GM21723 (cell line): ENCODE measurements at regions not wholly inside any gene's neighbourhood (a gene's known extent, or its start where the extent isn't known, plus 50 kb on each side); places are given as distances from the start of the nearest gene placed in this dataset.

Source experiments
- ATAC-seq: cut with Tn5 transposase; IDR thresholded peaks from one replicate; pipeline ENCODE4 v1.9.1; 2021; ENCODE audit warnings: mild to moderate bottlenecking, moderate library complexity; ENCODE audit not compliant: unreplicated experiment

- ATAC-seq: no peak
Observed at GRCh38 chr16:85334718-85335583, 222.7 kb upstream of the CIBAR2 start.

DNA sequence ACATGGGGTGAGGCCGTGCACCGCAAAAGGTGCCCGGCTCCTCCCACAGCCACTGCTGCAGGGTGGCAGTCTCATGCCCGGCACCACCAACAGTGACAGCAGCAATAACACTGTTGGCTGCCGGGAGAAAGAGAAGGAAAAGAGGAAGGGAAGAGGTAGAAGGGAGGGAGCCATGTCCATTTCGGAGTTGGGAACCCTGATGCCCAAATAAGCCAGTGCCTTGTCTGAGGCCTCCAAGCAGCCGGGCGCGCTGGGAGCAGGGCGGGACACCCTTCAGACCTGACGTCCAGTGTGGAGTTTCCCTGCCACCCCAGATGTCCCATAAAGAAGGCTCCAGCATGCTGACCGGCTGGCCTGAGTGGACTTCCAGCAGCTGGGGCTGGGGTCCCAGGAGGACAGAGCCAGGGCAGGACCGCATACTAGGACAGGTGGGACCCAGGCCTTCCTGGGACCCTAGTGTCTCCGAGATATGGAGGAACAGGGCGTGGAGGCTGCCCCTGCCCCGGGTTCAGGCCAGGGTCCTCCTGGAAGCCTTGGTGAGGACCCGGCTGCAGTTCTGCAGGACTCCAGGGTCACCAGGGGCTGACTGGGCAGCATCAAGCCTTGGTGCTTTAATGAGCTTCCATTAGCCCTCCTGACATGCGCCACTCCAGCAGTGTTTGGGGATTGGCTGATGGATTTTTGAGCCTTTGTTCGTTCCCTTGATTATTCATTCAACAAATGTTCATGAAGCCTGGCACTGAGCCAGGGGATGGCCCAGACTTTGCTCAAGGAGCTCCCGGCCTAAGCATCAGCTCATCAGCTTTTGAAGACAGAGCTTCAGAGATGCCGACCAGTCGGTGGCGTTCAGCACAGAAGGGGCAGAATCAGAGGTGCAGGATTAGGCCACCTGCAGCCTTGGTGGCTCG is 223.6 kb upstream of the CIBAR2 start:
- ATAC-seq: no peak

- ATAC-seq: no peak
Observed at GRCh38 chr16:85337910-85338637, 225.8 kb upstream of the CIBAR2 start.

GRCh38 chr16:85338638-85338982 is 226.3 kb upstream of the CIBAR2 start:
- no peak for ATAC-seq

DNA sequence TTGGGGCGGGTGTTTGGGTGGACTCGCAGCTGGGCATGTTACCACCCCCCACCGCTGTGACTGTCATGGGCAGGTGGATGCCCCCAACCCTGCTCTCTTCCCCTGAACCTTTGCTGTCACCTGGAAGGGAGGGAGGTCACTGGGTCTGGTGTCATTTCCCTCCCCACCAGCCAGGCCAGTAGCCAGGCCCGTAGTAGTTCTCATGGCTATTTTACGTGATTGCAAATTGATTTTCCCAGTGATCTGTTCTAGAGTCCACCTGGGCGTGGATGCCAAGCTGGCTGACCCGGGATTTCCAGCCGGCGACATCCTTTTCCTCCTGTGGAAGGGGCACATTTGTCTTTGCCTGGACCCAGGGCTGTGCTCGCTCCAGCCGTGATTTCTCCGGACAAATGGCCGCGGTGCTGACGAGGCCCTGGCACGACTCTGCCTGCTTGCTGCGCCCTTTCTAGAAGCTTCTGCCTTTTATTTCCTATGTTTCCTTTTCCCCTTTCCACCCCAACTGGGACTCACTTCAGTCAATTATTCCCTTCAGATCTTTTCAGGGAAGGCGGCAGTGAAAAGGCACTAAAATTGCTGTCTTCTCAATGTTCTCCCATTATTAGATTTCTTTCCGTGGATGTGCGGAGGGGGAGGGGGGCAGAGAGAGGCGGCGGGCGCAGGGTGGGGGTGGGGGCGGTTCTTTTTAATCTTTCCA is 226.9 kb upstream of the CIBAR2 start:
- no peak for ATAC-seq

DNA sequence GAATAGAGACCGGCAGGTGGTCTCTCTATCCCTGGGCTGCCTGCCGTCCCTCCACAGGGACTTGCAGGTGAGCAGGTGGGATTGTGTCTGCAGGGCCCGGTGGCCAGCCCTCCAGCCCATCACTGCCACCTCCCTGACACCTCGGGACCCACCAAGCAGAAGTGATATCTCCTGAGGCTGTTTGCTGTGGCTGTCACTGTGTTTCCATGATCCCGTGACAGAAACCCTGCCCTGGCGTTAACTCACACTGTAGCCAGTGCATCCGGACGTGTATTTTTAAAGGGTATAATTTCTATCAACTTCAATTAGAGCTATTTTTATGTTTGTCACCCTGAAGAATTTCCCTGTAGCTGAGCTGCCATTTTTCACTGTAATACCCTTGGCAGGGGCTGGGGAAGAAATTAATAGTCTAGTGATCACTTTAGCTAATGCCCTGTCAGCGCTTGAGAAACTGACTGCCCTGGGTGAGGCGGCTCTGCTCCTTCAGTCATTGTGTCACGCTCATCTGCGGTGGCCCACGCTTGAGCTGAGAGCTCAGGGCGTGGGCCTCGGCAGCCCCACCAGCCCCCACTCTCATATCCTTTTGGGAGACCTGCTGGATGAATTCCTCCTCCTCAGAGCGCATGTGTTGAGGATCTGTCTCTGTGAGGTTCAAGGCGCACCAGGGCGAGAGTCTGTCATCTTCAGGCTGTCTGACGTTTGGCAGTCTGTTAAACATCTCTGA is 229.9 kb upstream of the CIBAR2 start:
- ATAC-seq: no peak

DNA sequence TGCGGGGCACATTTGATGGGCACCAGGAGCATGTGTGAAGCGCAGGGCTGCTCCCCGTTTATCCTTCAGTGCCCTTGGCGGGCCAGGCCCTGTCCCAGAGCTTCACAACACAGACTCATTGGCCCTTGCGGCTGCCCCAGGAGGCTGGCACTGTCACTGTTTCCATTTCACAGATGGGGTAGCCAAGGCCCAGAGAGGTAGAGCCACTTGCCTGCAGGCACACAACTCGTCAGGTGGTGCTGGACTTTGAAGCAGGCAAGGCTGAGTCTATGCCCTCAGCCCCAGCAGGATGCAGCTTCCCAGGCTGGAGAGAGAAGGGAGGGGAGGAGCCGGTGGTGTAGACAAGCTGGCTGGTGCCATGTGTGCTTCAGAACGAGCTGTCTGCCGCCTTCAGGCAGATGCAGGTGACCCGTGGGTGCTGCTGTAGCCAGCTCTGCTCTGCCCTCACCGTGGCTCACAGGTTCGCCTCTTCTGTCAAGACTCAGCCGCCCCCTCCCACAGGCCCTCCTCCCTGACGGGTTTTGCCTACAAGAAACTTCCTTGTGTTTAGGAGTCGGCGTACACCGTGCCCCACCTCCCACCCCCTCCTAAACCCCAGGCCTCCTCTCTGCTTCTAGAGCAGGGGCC is 232.3 kb upstream of the CIBAR2 start:
- no peak for ATAC-seq

DNA sequence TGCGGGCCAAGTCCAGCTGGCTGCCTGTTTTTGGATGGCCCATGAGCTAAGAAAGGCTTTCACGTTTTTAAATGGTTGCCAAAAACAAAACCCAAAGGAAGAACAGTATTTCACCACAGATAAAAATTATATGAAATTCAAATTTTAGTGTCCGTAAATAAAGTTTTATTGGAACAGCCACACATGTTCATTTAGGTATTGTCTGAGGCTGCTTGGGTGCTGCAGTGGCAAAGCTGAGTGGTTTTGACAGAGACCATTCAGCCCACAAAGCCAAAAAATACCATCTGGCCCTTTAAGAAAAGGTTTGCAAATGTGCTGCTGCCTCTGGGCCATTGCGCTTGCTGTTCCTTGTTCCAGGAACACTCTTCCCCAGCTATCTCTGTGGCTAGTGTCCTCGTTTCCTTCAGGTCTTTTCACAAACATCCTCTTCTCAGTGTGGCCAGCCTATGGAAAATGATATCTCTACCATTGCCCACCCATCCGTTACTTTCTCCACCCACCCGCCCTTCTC is 232.9 kb upstream of the CIBAR2 start:
- ATAC-seq: no peak

DNA sequence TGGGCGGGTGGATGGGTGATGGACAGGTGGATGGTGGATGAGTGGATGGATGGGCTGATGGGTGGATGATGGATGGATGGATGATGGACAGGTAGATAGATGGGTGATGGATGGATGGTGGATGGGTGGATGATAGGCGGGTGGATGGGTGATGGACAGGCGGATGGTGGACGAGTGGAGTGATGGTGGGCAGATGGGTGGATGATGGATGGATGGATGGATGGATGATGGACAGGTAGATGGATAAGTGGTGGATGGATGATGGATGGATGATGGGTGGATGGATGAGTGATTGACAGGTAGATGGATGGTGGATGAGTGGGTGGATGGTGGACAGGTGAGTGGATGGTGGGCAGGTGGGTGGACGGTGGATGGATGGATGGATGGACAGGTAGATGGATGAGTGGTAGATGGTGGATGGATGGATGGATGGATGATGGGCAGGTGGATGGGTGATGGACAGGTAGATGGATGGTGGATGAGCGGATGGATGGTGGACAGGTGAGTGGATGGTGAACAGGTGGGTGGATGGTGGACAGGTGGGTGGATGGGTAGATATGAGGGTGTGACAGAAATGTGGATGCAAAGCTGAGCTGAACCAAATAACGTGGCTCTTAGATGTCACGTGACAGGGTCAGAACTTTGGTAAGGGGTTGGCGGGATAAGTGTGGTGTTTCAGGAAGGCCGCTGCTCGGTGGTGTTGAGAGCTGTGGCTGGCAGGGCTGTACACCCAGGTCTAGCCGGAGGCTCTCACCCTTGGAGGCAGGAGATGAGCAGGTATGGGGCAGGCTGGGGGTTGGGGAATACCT is 234.3 kb upstream of the CIBAR2 start:
- no peak for ATAC-seq

DNA sequence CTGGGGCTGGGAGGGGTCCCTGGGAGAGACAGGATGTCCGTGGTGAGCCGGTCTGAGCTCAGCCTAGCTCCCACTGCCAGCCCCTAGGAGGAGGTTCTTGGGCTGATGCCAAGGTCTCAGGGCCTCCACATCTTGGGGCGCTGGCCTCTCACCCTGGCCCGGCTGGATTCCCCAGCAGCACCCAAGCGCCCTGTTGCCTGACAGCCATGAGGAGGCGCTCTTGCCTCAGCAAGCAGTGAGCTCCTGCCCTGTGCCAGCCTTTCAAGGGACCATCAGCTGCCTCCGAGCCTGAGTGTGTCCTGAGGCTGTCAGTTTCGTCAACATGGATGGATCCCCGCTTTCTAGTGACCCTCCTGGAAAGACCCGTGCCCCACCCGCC is 234.9 kb upstream of the CIBAR2 start:
- no peak for ATAC-seq

GRCh38 chr16:85348065-85348840 is 236.0 kb upstream of the CIBAR2 start:
- no peak for ATAC-seq

- no peak for ATAC-seq
Observed at GRCh38 chr16:85348911-85349334, 236.7 kb upstream of the CIBAR2 start.

GRCh38 chr16:85349365-85350145 is 237.3 kb upstream of the CIBAR2 start:
- ATAC-seq: no peak

- no peak for ATAC-seq
Observed at GRCh38 chr16:85350146-85350728, 238.0 kb upstream of the CIBAR2 start.

GRCh38 chr16:85350973-85351372 is 238.7 kb upstream of the CIBAR2 start:
- no peak for ATAC-seq

DNA sequence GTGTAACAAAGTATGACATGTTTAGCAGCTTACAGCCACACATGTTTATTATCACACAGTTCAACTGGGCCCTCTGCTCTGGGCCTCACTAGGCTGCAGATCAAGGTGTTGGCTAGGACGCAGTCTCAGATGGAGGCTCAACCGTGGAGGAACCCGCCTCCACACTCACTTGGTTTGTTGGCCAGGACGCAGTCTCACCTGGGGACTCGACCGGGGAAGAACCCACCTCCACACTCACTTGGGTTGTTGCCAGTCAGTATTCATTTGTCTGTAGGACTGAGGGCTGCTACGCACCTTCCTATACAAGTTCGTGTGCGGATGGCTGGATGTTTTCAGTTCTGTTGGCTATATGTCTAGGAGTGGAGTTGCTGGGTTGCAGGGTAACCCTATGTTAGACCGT is 240.7 kb upstream of the CIBAR2 start:
- ATAC-seq: no peak
